IPS DF 6.9 (cell line): ENCODE measurements at regions not wholly inside any gene's neighbourhood (a gene's known extent, or its start where the extent isn't known, plus 50 kb on each side); places are given as distances from the start of the nearest gene placed in this dataset.
"Not testable (repeated sequence)": the region's sequence is repeated elsewhere in the genome, so short reads cannot be mapped to it uniquely, and the experiment has no call there.

ENCODE experiments used
- DNase-seq: peaks from one replicate; pipeline ENCODE4 v3.0.0-alpha.2; 2013; ENCODE audit warnings: low read depth, low spot score
- H3K27ac ChIP-seq: one replicate; pipeline ENCODE4 v1.5.1; 2013; ENCODE audit warnings: low read length, control low read depth
- H3K27me3 ChIP-seq: 2 replicates; pipeline ENCODE4 v1.6.1; 2013; ENCODE audit warnings: mild to moderate bottlenecking, low read length; ENCODE audit not compliant: control insufficient read depth, insufficient read depth
- H3K36me3 ChIP-seq: 2 replicates; pipeline ENCODE4 v1.6.1; 2013; ENCODE audit warnings: low read length; ENCODE audit not compliant: control insufficient read depth, insufficient read depth
- H3K4me1 ChIP-seq: 2 replicates; pipeline ENCODE4 v1.6.1; 2013; ENCODE audit warnings: low read length; ENCODE audit not compliant: control insufficient read depth, insufficient read depth
- H3K4me3 ChIP-seq: 2 replicates; pipeline ENCODE4 v1.5.1; 2013; ENCODE audit warnings: mild to moderate bottlenecking, low read length
- H3K9me3 ChIP-seq: 2 replicates; pipeline ENCODE4 v1.6.1; 2013; ENCODE audit warnings: low read length, inconsistent platforms; ENCODE audit not compliant: control insufficient read depth, insufficient read depth
- whole genome bisulfite sequencing: extraction: QIAGEN DNeasy Blood & Tissue Kit; methylation state at CpG from one replicate; pipeline ENCODE4 v1.1.7; 2013; ENCODE audit warnings: mixed read lengths, missing lambda C conversion rate; ENCODE audit not compliant: insufficient read length, insufficient coverage; 5-methylcytosine and 5-hydroxymethylcytosine counted together

DNA sequence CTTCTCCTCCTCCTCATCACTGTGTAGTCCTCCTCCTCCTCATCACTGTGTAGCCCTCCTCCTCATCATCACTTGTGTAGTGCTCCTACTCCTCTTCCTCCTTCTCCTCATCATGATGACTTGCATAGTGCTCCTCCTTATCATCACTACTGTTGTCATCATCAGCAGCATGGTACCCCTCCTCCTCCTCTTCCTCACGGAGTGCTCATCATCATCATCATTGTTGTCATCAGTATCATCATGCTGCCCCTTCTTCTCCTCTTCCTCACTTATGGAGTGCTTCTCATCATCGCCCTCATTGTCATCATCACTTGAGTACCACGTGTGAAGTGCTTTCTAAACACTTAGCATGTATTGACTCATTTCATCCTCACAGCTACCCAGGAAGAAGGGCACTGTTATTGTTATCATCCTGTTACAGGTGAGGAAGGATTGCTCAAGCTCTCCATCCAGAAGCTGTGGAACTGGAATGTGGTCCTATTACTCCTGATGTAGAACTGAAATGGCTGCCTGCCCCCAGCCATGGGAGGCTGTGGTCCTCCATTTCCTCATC, 122.8 kb upstream of the SHH start:
- Histone ChIP-seq H3K27me3 (no peaks in the 10 kb centered on the region), H3K4me3 (no peak overlapping the region), H3K4me1 (no peaks in the 10 kb centered on the region), H3K9me3 (peaks cover 27% of the 10 kb centered on the region), H3K36me3 (no peaks in the 10 kb centered on the region), H3K27ac (no peak overlapping the region)
- WGBS: no CpG with 5 or more reads among the region's 3 CpGs
- DNase-seq: no peak

DNA sequence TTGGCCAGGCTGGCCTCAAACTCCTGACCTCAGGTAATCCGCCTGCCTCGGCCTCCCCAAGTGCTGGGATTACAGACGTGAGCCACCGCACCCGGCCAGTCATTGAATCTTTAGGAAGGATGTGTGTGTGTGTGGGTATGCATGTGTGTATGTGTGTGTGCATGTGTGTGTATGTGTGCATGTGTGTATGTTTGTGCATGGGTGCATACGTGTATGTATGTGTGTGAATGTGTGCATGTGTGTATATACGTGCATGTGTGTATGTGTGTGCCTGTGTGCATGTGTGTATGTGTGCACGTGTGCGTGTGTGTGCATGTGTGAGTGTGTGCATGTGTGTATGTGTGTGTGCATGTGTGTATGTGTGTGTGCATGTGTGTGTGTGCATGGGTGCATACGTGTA, 120.1 kb upstream of the SHH start:
- H3K27ac ChIP-seq, H3K4me1 ChIP-seq, H3K4me3 ChIP-seq, DNase-seq, H3K36me3 ChIP-seq, H3K27me3 ChIP-seq: not testable (repeated sequence)
- H3K9me3 ChIP-seq: peaks cover 37% of the 10 kb centered on the region
- WGBS: no CpG with 5 or more reads among the region's 10 CpGs

DNA sequence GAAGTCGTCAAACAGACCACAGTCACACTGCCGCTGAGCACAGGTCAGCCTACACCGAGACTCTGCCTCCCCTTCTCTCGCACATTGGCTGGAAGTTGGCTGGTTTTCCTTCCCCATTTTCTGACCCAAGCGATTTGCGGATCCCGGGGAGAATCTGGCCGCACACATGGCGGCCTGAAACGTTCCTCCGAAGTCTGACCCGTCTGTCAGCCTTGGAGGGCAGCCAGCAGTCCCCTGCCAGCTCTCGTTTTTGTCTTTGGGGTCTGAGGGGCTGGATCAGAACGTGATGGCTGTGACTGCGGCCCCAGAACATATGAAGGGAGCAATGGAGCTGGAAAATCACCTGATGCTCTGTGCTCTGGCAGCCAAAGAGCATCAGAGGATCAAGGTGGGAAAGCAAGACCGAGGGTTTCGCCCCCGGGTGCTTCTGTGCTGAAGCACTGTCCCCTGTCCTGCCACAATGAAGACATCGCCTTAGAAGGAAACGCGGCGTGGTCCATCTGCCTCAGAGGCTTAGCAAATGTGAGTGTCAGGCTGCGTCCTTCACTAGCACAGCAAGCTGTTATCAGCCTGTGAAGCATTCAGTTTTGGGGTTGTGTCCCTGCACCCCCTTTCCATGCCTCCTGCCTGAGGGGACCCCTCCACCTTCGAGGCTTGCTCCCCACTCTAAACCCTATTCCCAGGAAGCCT, 119.3 kb upstream of the SHH start:
- Histone ChIP-seq H3K4me1 (no peaks in the 10 kb centered on the region), H3K27ac (no peak overlapping the region), H3K36me3 (no peaks in the 10 kb centered on the region), H3K27me3 (no peaks in the 10 kb centered on the region), H3K9me3 (peaks cover 40% of the 10 kb centered on the region), H3K4me3 (no peak overlapping the region)
- no CpG with 5 or more reads among the region's 24 CpGs for WGBS
- no peak for DNase-seq

DNA sequence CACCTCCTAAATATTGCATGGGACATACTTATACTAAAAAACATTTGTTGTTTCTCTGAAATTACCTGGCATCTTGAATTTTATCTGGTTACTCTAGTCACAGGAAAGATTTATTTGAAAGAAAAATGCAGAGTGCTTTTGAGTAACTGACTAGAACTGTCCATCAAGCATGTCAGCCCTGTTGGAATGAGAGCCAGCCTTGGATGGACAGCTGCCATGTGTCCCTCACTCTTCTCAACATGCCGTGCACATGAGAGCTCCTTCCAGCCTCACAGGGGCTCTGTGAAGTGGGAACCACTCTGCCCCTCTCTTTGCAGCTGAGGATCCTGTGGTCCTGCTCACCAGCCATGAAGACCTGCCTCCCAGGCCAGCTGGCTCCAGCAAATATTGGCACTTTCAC, 118.3 kb upstream of the SHH start:
- Histone ChIP-seq H3K36me3 (no peaks in the 10 kb centered on the region), H3K9me3 (peaks cover 32% of the 10 kb centered on the region), H3K4me3 (no peak overlapping the region), H3K27ac (no peak overlapping the region), H3K4me1 (no peaks in the 10 kb centered on the region), H3K27me3 (no peaks in the 10 kb centered on the region)
- no CpG with 5 or more reads among the region's 1 CpG for WGBS
- no peak for DNase-seq

DNA sequence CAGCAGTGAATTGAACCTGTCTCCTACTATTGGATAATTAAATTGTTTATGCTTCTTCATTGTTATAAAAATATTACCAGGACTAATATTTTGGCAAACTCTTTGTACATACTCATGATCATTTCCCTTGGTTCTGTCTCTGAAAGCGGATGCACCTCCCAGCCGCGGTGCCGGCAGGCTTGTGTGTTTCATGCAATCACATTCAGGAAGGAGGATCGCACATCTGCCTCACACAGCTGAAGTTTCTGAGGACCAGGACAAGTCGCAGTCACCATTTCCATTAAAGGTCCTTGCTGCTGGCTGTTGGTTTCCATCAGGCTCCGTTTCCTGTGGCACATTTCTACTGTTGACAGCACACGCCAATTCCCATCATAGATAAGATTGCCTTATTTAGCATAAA, 117.8 kb upstream of the SHH start:
- Histone ChIP-seq H3K27ac (no peak overlapping the region), H3K4me1 (no peaks in the 10 kb centered on the region), H3K27me3 (no peaks in the 10 kb centered on the region), H3K4me3 (no peak overlapping the region), H3K36me3 (no peaks in the 10 kb centered on the region), H3K9me3 (peaks cover 30% of the 10 kb centered on the region)
- no CpG with 5 or more reads among the region's 8 CpGs for WGBS
- DNase-seq: no peak

DNA sequence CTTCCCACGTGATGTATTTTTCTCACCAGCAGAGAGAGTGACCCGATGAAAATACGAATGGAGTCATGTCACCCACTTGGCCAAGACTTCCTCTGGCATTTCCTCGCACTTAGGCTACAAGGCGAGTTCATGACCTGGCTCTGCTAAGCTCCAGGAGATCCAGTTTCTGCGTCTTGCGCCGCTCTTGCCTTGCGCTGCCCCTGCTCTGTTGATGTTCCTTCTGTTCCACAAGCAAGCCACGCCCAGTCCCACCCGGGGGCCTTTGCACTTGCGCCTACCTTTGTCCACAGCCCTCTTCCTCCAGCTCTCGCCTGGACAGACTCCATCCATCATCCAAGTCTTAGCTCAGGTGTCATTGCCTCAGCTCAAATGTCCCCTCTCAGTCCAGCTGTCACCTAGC, 116.3 kb upstream of the SHH start:
- H3K27me3 ChIP-seq: no peaks in the 10 kb centered on the region
- no peaks in the 10 kb centered on the region for H3K4me1 ChIP-seq
- peaks cover 36% of the 10 kb centered on the region for H3K9me3 ChIP-seq
- H3K27ac ChIP-seq: no peak overlapping the region
- no peaks in the 10 kb centered on the region for H3K36me3 ChIP-seq
- H3K4me3 ChIP-seq: no peak overlapping the region
- no CpG with 5 or more reads among the region's 13 CpGs for WGBS
- DNase-seq: no peak

DNA sequence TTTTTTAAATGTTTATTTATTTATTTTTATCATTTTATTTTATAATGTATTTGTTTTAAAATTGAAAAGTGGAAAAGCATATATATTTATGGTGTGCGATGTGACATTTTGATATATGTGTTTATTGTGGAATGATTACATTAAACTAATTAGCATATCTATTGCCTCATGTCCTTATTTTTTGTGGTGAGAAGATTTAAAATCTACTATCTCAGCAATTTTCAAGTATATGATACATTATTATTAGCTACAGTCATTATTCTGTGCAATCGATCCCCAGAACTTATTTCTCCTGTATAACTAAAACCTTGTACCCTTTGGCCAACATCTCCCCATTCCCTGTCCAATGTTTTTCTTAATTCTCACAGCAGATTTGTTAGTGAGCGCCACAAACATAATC, 115.6 kb upstream of the SHH start:
- H3K4me1 ChIP-seq: no peaks in the 10 kb centered on the region
- 100% methylated on average over 1 of the region's 3 CpGs for WGBS

DNA sequence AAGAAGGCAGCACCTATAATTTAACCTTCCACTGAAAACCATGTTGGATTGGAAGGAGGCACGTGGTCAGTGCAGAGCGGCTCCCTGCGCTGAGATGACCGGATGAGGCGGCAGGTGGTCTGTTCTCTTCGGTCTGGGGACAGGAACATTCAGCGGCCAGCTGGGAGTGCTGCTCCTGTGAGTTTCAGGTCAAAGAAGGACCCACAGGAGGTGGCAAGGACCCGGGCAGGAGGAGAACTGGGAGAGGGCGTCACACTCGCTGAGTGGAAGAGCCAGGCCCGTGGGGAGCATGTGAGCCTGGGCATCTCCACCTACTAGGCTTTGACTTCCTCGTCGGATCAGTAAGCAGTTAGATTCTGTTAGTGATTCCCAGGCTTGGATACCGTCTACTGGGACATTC, 113.4 kb upstream of the SHH start:
- H3K36me3 ChIP-seq: no peaks in the 10 kb centered on the region
- no peak overlapping the region for H3K27ac ChIP-seq
- H3K4me3 ChIP-seq: no peak overlapping the region
- no peaks in the 10 kb centered on the region for H3K27me3 ChIP-seq
- H3K9me3 ChIP-seq: peaks cover 33% of the 10 kb centered on the region
- DNase-seq: no peak
- H3K4me1 ChIP-seq: no peaks in the 10 kb centered on the region
- no CpG with 5 or more reads among the region's 14 CpGs for WGBS

More for the DNA sequence above, 115.6 kb upstream of the SHH start:
- H3K27ac ChIP-seq: no peak overlapping the region
- H3K4me3 ChIP-seq: no peak overlapping the region
- no peak for DNase-seq
- H3K36me3 ChIP-seq: no peaks in the 10 kb centered on the region
- H3K27me3 ChIP-seq: no peaks in the 10 kb centered on the region
- peaks cover 35% of the 10 kb centered on the region for H3K9me3 ChIP-seq

DNA sequence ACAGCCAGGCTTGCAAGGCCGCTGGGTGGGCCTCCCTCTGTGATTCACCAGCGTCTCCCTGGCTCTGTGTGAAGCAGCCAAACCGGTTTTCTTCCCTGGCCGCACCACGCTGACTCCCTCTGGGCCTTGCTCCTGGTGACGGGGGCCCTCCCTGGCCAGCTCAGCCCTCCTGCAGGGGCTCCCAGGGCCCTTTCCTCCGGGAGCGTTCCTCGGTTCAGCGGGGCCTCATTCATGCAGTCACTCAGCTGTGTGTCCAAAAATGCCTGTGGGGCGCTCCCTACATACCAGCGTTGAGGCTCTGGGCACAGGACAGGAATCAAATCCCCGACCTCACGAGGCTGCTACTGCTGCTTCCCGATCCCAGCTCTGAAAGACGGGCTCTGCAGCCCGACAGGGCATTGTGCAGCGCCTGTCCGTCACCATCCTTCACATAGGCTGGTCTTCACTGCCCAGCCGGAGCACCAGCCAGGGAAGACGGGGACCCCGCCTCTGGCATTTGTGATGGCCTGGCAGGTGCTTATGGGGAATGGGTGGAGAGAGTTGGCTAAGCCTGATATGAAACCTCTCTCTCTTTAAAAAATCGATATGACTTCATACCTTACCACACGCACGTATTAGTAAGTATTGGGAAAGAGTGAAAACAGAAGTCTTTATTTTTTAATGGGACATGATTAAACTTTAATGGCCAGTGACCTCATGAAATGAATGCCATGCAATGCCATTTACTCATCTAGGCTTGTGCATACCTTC, 110.0 kb upstream of the SHH start:
- H3K27me3 ChIP-seq: no peaks in the 10 kb centered on the region
- H3K36me3 ChIP-seq: no peaks in the 10 kb centered on the region
- no peak overlapping the region for H3K27ac ChIP-seq
- no CpG with 5 or more reads among the region's 25 CpGs for WGBS
- no peaks in the 10 kb centered on the region for H3K4me1 ChIP-seq
- H3K4me3 ChIP-seq: no peak overlapping the region
- no peak for DNase-seq
- peaks cover 32% of the 10 kb centered on the region for H3K9me3 ChIP-seq

DNA sequence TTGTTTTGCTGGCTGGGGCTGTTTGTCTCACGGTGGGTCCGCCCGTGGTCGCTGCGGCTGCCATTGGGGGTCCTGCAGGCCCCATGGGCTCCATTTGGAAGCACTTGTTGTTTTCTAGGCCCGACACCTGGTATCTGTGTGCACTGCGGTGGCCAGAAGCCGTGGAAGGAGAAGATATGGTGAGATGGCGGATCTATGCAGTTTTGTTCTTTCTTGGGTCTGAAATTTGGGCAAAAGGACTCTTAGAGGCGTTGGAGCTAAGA, 109.5 kb upstream of the SHH start:
- Histone ChIP-seq H3K36me3 (no peaks in the 10 kb centered on the region), H3K27me3 (no peaks in the 10 kb centered on the region), H3K4me1 (no peaks in the 10 kb centered on the region), H3K4me3 (no peak overlapping the region), H3K27ac (no peak overlapping the region), H3K9me3 (peaks cover 29% of the 10 kb centered on the region)
- WGBS: no CpG with 5 or more reads among the region's 10 CpGs
- DNase-seq: no peak
